H9 (cell line): ENCODE measurements at regions not wholly inside any gene's neighbourhood (a gene's known extent, or its start where the extent isn't known, plus 50 kb on each side); places are given as distances from the start of the nearest gene placed in this dataset.

Experiments used
- DNase-seq: peaks from one replicate; pipeline ENCODE4 v3.0.0-alpha.2; 2017
- H2AFZ ChIP-seq: one replicate; pipeline ENCODE4 v1.6.1; 2013; ENCODE audit warnings: mild to moderate bottlenecking, low read length, control low read depth, moderate library complexity
- H2AK5ac ChIP-seq: 2 replicates; pipeline ENCODE4 v1.6.1; 2013; ENCODE audit warnings: low read length, control low read depth, mixed read lengths; ENCODE audit not compliant: insufficient read length
- H2BK120ac ChIP-seq: one replicate; pipeline ENCODE4 v1.6.1; 2013; ENCODE audit warnings: low read depth, mild to moderate bottlenecking, low read length, control low read depth, inconsistent platforms; ENCODE audit not compliant: poor library complexity, severe bottlenecking
- H2BK12ac ChIP-seq: 2 replicates; pipeline ENCODE4 v1.6.1; 2013; ENCODE audit warnings: low read length, control low read depth, mixed read lengths, low read depth; ENCODE audit not compliant: insufficient read length
- H2BK15ac ChIP-seq: 2 replicates; pipeline ENCODE4 v1.6.1; 2013; ENCODE audit warnings: low read depth, low read length, control low read depth
- H2BK20ac ChIP-seq: one replicate; pipeline ENCODE4 v1.6.1; 2013; ENCODE audit warnings: low read depth, mild to moderate bottlenecking, low read length, control low read depth, inconsistent platforms; ENCODE audit not compliant: poor library complexity, severe bottlenecking
- H2BK5ac ChIP-seq: 2 replicates; pipeline ENCODE4 v1.6.1; 2013; ENCODE audit warnings: low read length, control low read depth, mixed read lengths; ENCODE audit not compliant: insufficient read length
- H3K14ac ChIP-seq: 2 replicates; pipeline ENCODE4 v1.6.1; 2013; ENCODE audit warnings: low read length, control low read depth; ENCODE audit not compliant: insufficient read depth
- H3K18ac ChIP-seq: 2 replicates; pipeline ENCODE4 v1.6.1; 2013; ENCODE audit warnings: low read depth, mild to moderate bottlenecking, mixed read lengths, low read length, control low read depth; ENCODE audit not compliant: insufficient read length
- H3K23ac ChIP-seq: 2 replicates; pipeline ENCODE4 v1.6.1; 2013; ENCODE audit warnings: low read length, control low read depth, mixed read lengths, low read depth; ENCODE audit not compliant: insufficient read length
- H3K23me2 ChIP-seq: 2 replicates; pipeline ENCODE4 v1.6.1; 2013; ENCODE audit warnings: low read depth, mild to moderate bottlenecking, mixed read lengths, low read length, control low read depth; ENCODE audit not compliant: insufficient read length, poor library complexity, severe bottlenecking
- H3K27ac ChIP-seq: 2 replicates; pipeline ENCODE4 v1.5.1; 2013; ENCODE audit warnings: low read length, control low read depth, mixed read lengths, low read depth; ENCODE audit not compliant: insufficient read length
- H3K27me3 ChIP-seq: 2 replicates; pipeline ENCODE4 v1.6.1; 2013; ENCODE audit warnings: low read length, control low read depth, inconsistent platforms; ENCODE audit not compliant: insufficient read depth
- H3K4ac ChIP-seq: 2 replicates; pipeline ENCODE4 v1.6.1; 2013; ENCODE audit warnings: low read depth, mild to moderate bottlenecking, control low read depth, inconsistent platforms, low read length, moderate library complexity
- H3K4me1 ChIP-seq: 2 replicates; pipeline ENCODE4 v1.6.1; 2013; ENCODE audit warnings: low read length, control low read depth, inconsistent platforms; ENCODE audit not compliant: insufficient read depth
- H3K4me2 ChIP-seq: 2 replicates; pipeline ENCODE4 v1.6.1; 2013; ENCODE audit warnings: low read length, control low read depth, mixed read lengths; ENCODE audit not compliant: insufficient read length, insufficient read depth
- H3K56ac ChIP-seq: 2 replicates; pipeline ENCODE4 v1.6.1; 2013; ENCODE audit warnings: low read depth, mild to moderate bottlenecking, mixed read lengths, low read length, control low read depth; ENCODE audit not compliant: insufficient read length
- H3K79me1 ChIP-seq: 2 replicates; pipeline ENCODE4 v1.6.1; 2013; ENCODE audit warnings: low read depth, mild to moderate bottlenecking, moderate library complexity, low read length, control low read depth, inconsistent platforms; ENCODE audit not compliant: insufficient read depth, poor library complexity, severe bottlenecking
- H3K79me2 ChIP-seq: 2 replicates; pipeline ENCODE4 v1.6.1; 2013; ENCODE audit warnings: low read length, control low read depth, inconsistent platforms; ENCODE audit not compliant: insufficient read depth
- H3K9ac ChIP-seq: 2 replicates; pipeline ENCODE4 v1.6.1; 2013; ENCODE audit warnings: low read length, control low read depth, mixed read lengths; ENCODE audit not compliant: insufficient read length; ENCODE audit errors: extremely low read depth
- H3K9me3 ChIP-seq: one replicate; pipeline ENCODE4 v1.6.1; 2013; ENCODE audit warnings: low read depth, low read length, inconsistent platforms; ENCODE audit not compliant: control insufficient read depth
- H3T11ph ChIP-seq: one replicate; pipeline ENCODE4 v1.6.1; 2013; ENCODE audit warnings: mild to moderate bottlenecking, low read length, control low read depth, inconsistent platforms
- H4K20me1 ChIP-seq: one replicate; pipeline ENCODE4 v1.6.1; 2013; ENCODE audit not compliant: control insufficient read depth, insufficient read length, insufficient read depth
- H4K5ac ChIP-seq: 2 replicates; pipeline ENCODE4 v1.6.1; 2013; ENCODE audit warnings: low read depth, mild to moderate bottlenecking, mixed read lengths, low read length, control low read depth; ENCODE audit not compliant: insufficient read length
- H4K8ac ChIP-seq: replicated peaks from 2 replicates; pipeline ENCODE4 v1.6.1; 2013; ENCODE audit warnings: low read length, control low read depth, mixed read lengths, low read depth; ENCODE audit not compliant: insufficient read length
- H4K91ac ChIP-seq: 2 replicates; pipeline ENCODE4 v1.6.1; 2013; ENCODE audit warnings: low read depth, mild to moderate bottlenecking, moderate library complexity, mixed read lengths, low read length, control low read depth; ENCODE audit not compliant: insufficient read length
- H3K27ac Mint-ChIP-seq, 3 experiments: 2 replicates in 2 of 3; 3 replicates in 1 of 3; pipeline ENCODE4 v1.8.0; 2020 to 2021; ENCODE audit warnings: mixed read lengths in 3 of 3, mild to moderate bottlenecking in 1 of 3, moderate library complexity in 1 of 3
- H3K27me3 Mint-ChIP-seq: 2 replicates; pipeline ENCODE4 v1.8.0; 2021; ENCODE audit warnings: low read depth, mild to moderate bottlenecking, moderate library complexity, mixed read lengths
- H3K36me3 Mint-ChIP-seq, 3 experiments: 2 replicates in 2 of 3; 3 replicates in 1 of 3; pipeline ENCODE4 v1.8.0; 2020 to 2021; ENCODE audit warnings: low read depth in 3 of 3, mixed read lengths in 3 of 3; ENCODE audit not compliant: insufficient read depth in 1 of 3
- H3K4me1 Mint-ChIP-seq, 2 experiments: 2 replicates each; pipeline ENCODE4 v1.8.0; 2020; ENCODE audit warnings: mixed read lengths in 2 of 2
- H3K4me3 Mint-ChIP-seq, 2 experiments: 2 replicates in 1 of 2; 3 replicates in 1 of 2; pipeline ENCODE4 v1.8.0; 2020 to 2021; ENCODE audit warnings: mild to moderate bottlenecking in 2 of 2, mixed read lengths in 2 of 2, moderate library complexity in 1 of 2
- H3K9me3 Mint-ChIP-seq, 2 experiments: 2 replicates in 1 of 2; 3 replicates in 1 of 2; pipeline ENCODE4 v1.8.0; 2020; ENCODE audit warnings: mild to moderate bottlenecking in 2 of 2, mixed read lengths in 2 of 2, moderate library complexity in 1 of 2
- CTCF ChIP-seq: fragments of 200-600 bp; sonication (generic); conservative IDR thresholded peaks from 3 replicates; pipeline ENCODE4 v1.8.0; 2021; ENCODE audit warnings: antibody characterized with exemption, mild to moderate bottlenecking
- WGBS: extraction: QIAGEN DNeasy Blood & Tissue Kit; methylation state at CpG from one replicate; pipeline ENCODE4 v1.1.7; 2013; ENCODE audit warnings: missing lambda C conversion rate, low lambda C conversion rate, mixed read lengths; ENCODE audit not compliant: insufficient read length; ENCODE audit errors: extremely low coverage; 5-methylcytosine and 5-hydroxymethylcytosine counted together

- Histone ChIP-seq H3K9ac (no peak overlapping the region), H3K23me2 (no peaks in the 10 kb centered on the region), H3K56ac (no peak overlapping the region), H4K91ac (no peak overlapping the region), H3K79me2 (no peaks in the 10 kb centered on the region), H3K79me1 (no peaks in the 10 kb centered on the region), H3K4me1 (no peaks in the 10 kb centered on the region), H2BK5ac (no peak overlapping the region), H3K4me2 (no peak overlapping the region), H2BK120ac (no peak overlapping the region), H3K18ac (no peak overlapping the region), H4K20me1 (no peaks in the 10 kb centered on the region), H3K9me3 (no peaks in the 10 kb centered on the region), H3K23ac (no peak overlapping the region), H2BK15ac (no peak overlapping the region), H4K8ac (no peak overlapping the region), H3K4ac (no peak overlapping the region), H4K5ac (no peak overlapping the region), H2BK20ac (no peak overlapping the region), H3T11ph (no peak overlapping the region), H3K27me3 (no peaks in the 10 kb centered on the region), H3K27ac (no peak overlapping the region), H3K14ac (no peak overlapping the region), H2AK5ac (no peak overlapping the region), H2BK12ac (no peak overlapping the region), H2AFZ (no peak overlapping the region)
- no peaks in the 10 kb centered on the region for H3K36me3 Mint-ChIP-seq
- H3K9me3 Mint-ChIP-seq = no peaks in the 10 kb centered on the region; a peak in 1 of 5 replicates
- H3K27me3 Mint-ChIP-seq = peaks cover 4% of the 10 kb centered on the region
- H3K4me3 Mint-ChIP-seq = no peak overlapping the region
- TF ChIP-seq CTCF = no peak
- no CpG with 5 or more reads among the region's 7 CpGs for WGBS
- no peak overlapping the region; a peak in 1 of 7 replicates for H3K27ac Mint-ChIP-seq
- H3K4me1 Mint-ChIP-seq = peaks cover 2 to 7% of the 10 kb centered on the region in 2 experiments; a peak in 3 of 4 replicates
- DNase-seq = no peak
Measured at GRCh38 chr22:49642331-49642730, 185.3 kb downstream of the BRD1 start.
